BJ (cell line): ENCODE measurements at regions not wholly inside any gene's neighbourhood (a gene's known extent, or its start where the extent isn't known, plus 50 kb on each side); places are given as distances from the start of the nearest gene placed in this dataset.

ENCODE experiments used
- CTCF ChIA-PET: fragments of 350-600 bp; formaldehyde crosslinking; extraction: SDS; loops from one replicate; lab custom pipeline; 2021; ENCODE audit warnings: antibody characterized with exemption, inconsistent platforms; lab: Yijun Ruan, JAX
- POLR2A ChIA-PET: fragments of 300-600 bp; sonication (Branson Sonifier 250); formaldehyde crosslinking; extraction: SDS; loops from one replicate; lab custom pipeline; 2021; ENCODE audit warnings: antibody characterized with exemption; lab: Charles Lee
- DNase-seq: peaks from one replicate; pipeline ENCODE4 v3.0.0-alpha.2; 2011; ENCODE audit warnings: low read depth
- H3K27me3 ChIP-seq: 2 replicates; pipeline ENCODE4 v1.6.0; 2011; ENCODE audit warnings: low read length; ENCODE audit not compliant: control insufficient read depth, insufficient read depth
- H3K36me3 ChIP-seq: 2 replicates; pipeline ENCODE4 v1.5.1; 2011; ENCODE audit warnings: low read length; ENCODE audit not compliant: control insufficient read depth, insufficient read depth
- H3K4me3 ChIP-seq: 2 replicates; pipeline ENCODE4 v1.5.1; 2011; ENCODE audit warnings: low read depth, mild to moderate bottlenecking, control low read depth, low read length
- CTCF ChIP-seq: IDR thresholded peaks from 2 replicates; pipeline ENCODE4 v1.5.1; 2011; ENCODE audit warnings: low read depth, mild to moderate bottlenecking, control low read depth, inconsistent platforms, low read length, moderate library complexity; ENCODE audit not compliant: insufficient read depth

- CTCF ChIA-PET = no interaction called here
These were observed 443.9 kb downstream of the STK39 start for GRCh38 chr2:167803449-167803988.

GRCh38 chr2:167794554-167795255 is 452.7 kb downstream of the STK39 start:
- no peak for DNase-seq
- Histone ChIP-seq H3K27me3 (no peaks in the 10 kb centered on the region), H3K4me3 (no peak overlapping the region), H3K36me3 (no peaks in the 10 kb centered on the region)
- ChIA-PET POLR2A (no interaction called here), CTCF (no interaction called here)
- TF ChIP-seq CTCF = no peak

More at GRCh38 chr2:167803449-167803988, 443.9 kb downstream of the STK39 start:
- H3K27me3 ChIP-seq = no peaks in the 10 kb centered on the region
- POLR2A ChIA-PET = no interaction called here
- no peaks in the 10 kb centered on the region for H3K36me3 ChIP-seq
- no peak for TF ChIP-seq CTCF
- H3K4me3 ChIP-seq = no peak overlapping the region
- DNase-seq = no peak

GRCh38 chr2:167793725-167794124 is 453.7 kb downstream of the STK39 start:
- Histone ChIP-seq H3K4me3 (no peak overlapping the region), H3K36me3 (no peaks in the 10 kb centered on the region), H3K27me3 (no peaks in the 10 kb centered on the region)
- POLR2A ChIA-PET = no interaction called here
- no peak for DNase-seq
- no peak for TF ChIP-seq CTCF
- CTCF ChIA-PET = interaction anchor here (0.6 kb wide), 1 partner anchor 68 kb away, joined by 3 read pairs; no protein-coding TSS in a partner anchor

GRCh38 chr2:167792126-167792525 is 455.3 kb downstream of the STK39 start:
- H3K36me3 ChIP-seq = no peaks in the 10 kb centered on the region
- ChIA-PET POLR2A (no interaction called here), CTCF (interaction anchor here (0.6 kb wide), 1 partner anchor 1172 kb away, joined by 3 read pairs; no protein-coding TSS in a partner anchor)
- no peak for DNase-seq
- no peaks in the 10 kb centered on the region for H3K27me3 ChIP-seq
- no peak for TF ChIP-seq CTCF
- H3K4me3 ChIP-seq = no peak overlapping the region

- DNase-seq = no peak
- H3K36me3 ChIP-seq = no peaks in the 10 kb centered on the region
- ChIA-PET CTCF (no interaction called here), POLR2A (no interaction called here)
- no peaks in the 10 kb centered on the region for H3K27me3 ChIP-seq
- H3K4me3 ChIP-seq = no peak overlapping the region
- no peak for TF ChIP-seq CTCF
These were observed 456.5 kb downstream of the STK39 start for GRCh38 chr2:167790781-167791450.
